Activated naive CD4-positive, alpha-beta T cell treated with anti-CD3 and anti-CD28 coated beads, Interleukin-2, amount 50 U/mL, for 16 hours (primary cell): ENCODE measurements at regions not wholly inside any gene's neighbourhood (a gene's known extent, or its start where the extent isn't known, plus 50 kb on each side); places are given as distances from the start of the nearest gene placed in this dataset.
"Not testable (repeated sequence)": the region's sequence is repeated elsewhere in the genome, so short reads cannot be mapped to it uniquely, and the experiment has no call there.

Experiments used
- DNase-seq: peaks from one replicate; pipeline ENCODE4 v3.0.0-alpha.2; 2020

- no peak for DNase-seq
Measured at GRCh38 chr2:12613137-12613835, 103.5 kb upstream of the TRIB2 start.

- no peak for DNase-seq
Measured at GRCh38 chr2:12615509-12615908, 101.2 kb upstream of the TRIB2 start.

- DNase-seq = no peak
Measured at GRCh38 chr2:12616456-12617156, 100.1 kb upstream of the TRIB2 start.

GRCh38 chr2:12617366-12617765 lies 99.4 kb upstream of the TRIB2 start:
- DNase-seq = no peak

GRCh38 chr2:12617853-12618252 lies 98.9 kb upstream of the TRIB2 start:
- no peak for DNase-seq

GRCh38 chr2:12618576-12618975 lies 98.2 kb upstream of the TRIB2 start:
- DNase-seq = no peak

- no peak for DNase-seq
Measured at GRCh38 chr2:12619975-12620374, 96.8 kb upstream of the TRIB2 start.

GRCh38 chr2:12620759-12621158 lies 96.0 kb upstream of the TRIB2 start:
- DNase-seq = no peak

- no peak for DNase-seq
Measured at GRCh38 chr2:12623051-12623450, 93.7 kb upstream of the TRIB2 start.

GRCh38 chr2:12624384-12624783 lies 92.4 kb upstream of the TRIB2 start:
- no peak for DNase-seq

GRCh38 chr2:12624905-12625598 lies 91.7 kb upstream of the TRIB2 start:
- no peak for DNase-seq

- DNase-seq = not testable (repeated sequence)
Measured at GRCh38 chr2:12628541-12628940, 88.2 kb upstream of the TRIB2 start.

- DNase-seq = no peak
Measured at GRCh38 chr2:12636837-12637581, 79.7 kb upstream of the TRIB2 start.

- DNase-seq = no peak
Measured at GRCh38 chr2:12637754-12638153, 79.0 kb upstream of the TRIB2 start.

GRCh38 chr2:12641441-12641840 lies 75.3 kb upstream of the TRIB2 start:
- DNase-seq = no peak

- DNase-seq = no peak
Measured at GRCh38 chr2:12642332-12642731, 74.4 kb upstream of the TRIB2 start.

GRCh38 chr2:12642859-12643258 lies 73.9 kb upstream of the TRIB2 start:
- DNase-seq = no peak

GRCh38 chr2:12649602-12650400 lies 66.9 kb upstream of the TRIB2 start:
- no peak for DNase-seq

- DNase-seq = no peak
Measured at GRCh38 chr2:12651641-12652040, 65.1 kb upstream of the TRIB2 start.

- no peak for DNase-seq
Measured at GRCh38 chr2:12652723-12653122, 64.0 kb upstream of the TRIB2 start.

- no peak for DNase-seq
Measured at GRCh38 chr2:12657560-12657959, 59.2 kb upstream of the TRIB2 start.

- DNase-seq = no peak
Measured at GRCh38 chr2:12658310-12658945, 58.3 kb upstream of the TRIB2 start.
